GM10266 (cell line): ENCODE measurements at regions not wholly inside any gene's neighbourhood (a gene's known extent, or its start where the extent isn't known, plus 50 kb on each side); places are given as distances from the start of the nearest gene placed in this dataset.

Source experiments
- DNase-seq: peaks from one replicate; pipeline ENCODE4 v3.0.0; 2012; ENCODE audit errors: extremely low spot score
- TF ChIP-seq, protein P1 (sequence below): IDR thresholded peaks from 2 replicates; pipeline ENCODE4 v1.5.1; 2012; ENCODE audit warnings: mild to moderate bottlenecking, low read depth; ENCODE audit not compliant: control insufficient read depth, insufficient read depth; ENCODE audit errors: missing control alignments

DNA sequence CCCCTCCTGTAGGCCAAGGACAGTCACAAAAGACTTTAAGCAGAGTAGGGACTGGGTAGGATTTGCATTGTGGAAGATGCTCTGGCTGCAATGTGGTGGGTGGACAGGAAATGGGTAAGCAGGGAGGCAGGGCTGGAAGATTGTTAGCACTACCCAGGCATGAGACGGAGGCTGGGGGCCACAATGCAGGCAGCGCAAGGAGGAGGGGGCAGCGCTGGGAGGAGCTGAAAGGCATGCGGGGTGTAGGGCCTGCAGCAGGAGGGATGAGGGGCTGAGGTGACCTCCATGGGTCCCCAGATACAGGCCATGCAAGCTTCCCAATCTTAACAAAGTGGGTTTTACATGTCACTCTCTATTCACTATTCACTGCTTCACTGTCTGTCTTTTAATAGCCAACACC lies 213.1 kb downstream of the CXCL12 start:
- TF ChIP-seq, protein P1, sequence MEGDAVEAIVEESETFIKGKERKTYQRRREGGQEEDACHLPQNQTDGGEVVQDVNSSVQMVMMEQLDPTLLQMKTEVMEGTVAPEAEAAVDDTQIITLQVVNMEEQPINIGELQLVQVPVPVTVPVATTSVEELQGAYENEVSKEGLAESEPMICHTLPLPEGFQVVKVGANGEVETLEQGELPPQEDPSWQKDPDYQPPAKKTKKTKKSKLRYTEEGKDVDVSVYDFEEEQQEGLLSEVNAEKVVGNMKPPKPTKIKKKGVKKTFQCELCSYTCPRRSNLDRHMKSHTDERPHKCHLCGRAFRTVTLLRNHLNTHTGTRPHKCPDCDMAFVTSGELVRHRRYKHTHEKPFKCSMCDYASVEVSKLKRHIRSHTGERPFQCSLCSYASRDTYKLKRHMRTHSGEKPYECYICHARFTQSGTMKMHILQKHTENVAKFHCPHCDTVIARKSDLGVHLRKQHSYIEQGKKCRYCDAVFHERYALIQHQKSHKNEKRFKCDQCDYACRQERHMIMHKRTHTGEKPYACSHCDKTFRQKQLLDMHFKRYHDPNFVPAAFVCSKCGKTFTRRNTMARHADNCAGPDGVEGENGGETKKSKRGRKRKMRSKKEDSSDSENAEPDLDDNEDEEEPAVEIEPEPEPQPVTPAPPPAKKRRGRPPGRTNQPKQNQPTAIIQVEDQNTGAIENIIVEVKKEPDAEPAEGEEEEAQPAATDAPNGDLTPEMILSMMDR, result no peak
- no peak for DNase-seq

DNA sequence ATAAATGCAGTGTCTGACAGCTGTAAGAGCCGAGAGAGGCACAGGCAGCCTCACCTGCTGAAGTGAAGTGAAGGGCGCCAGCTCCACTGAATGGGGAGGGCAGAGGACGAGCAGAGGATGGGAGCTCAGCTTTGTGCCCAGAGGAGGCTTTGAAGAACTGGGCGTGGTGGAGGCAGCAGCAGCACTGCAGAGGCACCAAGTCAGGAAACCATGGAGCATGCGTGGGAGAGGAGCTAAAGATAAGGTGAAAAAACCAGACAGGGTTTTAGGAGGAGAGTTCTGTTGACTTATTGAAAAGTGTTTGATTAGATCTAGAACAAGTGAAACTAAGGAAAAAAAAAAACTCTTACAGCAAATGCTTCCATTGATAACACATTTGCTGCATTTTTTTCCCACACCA lies 216.4 kb downstream of the CXCL12 start:
- DNase-seq, result no peak
- TF ChIP-seq, protein P1, result no peak

DNA sequence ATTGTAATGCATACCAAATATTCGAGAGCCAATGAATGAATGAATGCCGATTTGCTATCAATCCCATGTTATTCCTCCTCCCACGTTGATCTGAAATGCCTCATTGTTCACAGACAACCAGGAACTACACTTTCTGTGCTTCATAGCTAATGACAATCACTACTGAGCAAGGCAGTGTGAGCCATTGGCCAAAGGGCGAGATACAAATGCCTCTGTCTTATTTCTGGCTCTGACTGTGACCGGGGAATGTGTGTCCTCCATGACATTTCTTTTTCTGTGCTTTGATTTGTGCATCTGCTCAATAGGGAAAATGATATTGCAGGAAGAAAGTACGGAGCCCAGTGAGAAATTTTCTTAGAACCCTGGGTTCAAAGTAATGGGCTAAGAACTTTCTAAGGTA lies 217.1 kb downstream of the CXCL12 start:
- TF ChIP-seq, protein P1, result no peak
- no peak for DNase-seq

DNA sequence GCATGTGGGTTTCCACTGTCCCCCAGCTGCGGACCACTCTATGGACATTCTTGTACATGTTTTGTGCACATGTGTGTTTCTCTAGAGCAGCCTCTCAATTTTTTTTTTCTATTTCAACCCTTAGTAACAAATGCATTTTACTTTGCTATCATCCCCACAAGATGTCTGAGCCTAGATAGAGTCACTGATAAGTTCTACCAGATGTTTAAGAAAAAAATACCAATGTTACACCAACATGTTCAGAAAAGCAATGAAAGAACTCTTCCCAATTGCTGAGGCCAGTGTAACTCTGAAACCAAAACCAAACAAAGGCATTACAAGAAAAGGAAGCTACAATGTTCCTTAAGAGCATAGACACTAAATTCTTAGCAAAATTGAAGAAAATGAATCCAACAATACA lies 218.5 kb downstream of the CXCL12 start:
- TF ChIP-seq, protein P1, result no peak
- DNase-seq, result no peak

DNA sequence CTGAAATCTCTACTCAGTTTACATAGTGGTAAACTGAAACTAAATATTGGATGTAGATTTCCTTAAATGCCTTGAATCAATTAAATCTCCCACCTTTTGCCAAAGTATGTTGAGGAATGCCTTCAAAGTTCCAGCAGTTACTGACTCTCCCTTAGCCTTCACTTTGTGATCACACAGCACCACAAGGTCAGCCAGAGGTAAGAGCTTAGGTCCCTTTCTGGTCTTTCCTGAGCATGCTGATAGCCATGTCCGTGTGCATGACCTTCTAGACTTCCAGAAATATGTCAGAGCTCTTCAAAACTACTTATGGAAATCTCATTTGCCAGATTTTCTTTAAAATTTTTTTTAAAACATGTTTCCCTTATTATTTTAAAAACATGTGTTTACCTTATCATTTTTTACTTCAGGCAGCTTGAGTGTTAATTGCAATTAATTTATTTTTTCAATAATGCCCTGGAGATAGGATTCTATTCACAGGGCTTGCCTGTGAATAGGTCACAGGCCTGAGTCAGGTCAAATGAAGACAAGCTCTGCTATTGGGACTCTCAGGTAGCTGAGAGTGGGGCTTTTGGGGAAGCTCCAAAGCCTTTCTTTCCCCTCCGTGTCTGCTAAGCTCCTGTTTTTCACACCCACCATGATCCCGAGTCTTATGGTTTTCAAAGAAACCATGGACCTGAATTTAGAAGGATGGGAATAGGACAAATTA lies 220.5 kb downstream of the CXCL12 start:
- TF ChIP-seq, protein P1, result no peak
- no peak for DNase-seq

DNA sequence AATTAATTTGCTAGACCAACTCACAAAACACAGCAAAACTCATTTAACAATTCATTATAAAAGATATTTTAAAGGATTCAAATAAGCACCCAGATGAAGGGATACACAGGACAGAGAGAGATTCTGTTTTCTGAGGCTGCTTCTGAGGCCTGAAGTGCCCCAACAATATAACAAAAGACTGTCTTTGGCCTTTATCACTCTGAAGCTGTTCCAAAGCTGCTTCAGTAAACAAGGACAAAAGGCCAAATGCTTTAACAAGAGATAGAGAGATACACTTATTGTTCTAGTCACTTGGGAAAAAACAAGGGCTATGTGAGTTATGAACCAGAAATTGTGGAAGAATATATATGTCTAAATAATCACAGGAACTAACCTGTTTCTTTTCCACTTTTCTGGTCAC lies 223.7 kb downstream of the CXCL12 start:
- no peak for DNase-seq
- TF ChIP-seq, protein P1, result no peak

DNA sequence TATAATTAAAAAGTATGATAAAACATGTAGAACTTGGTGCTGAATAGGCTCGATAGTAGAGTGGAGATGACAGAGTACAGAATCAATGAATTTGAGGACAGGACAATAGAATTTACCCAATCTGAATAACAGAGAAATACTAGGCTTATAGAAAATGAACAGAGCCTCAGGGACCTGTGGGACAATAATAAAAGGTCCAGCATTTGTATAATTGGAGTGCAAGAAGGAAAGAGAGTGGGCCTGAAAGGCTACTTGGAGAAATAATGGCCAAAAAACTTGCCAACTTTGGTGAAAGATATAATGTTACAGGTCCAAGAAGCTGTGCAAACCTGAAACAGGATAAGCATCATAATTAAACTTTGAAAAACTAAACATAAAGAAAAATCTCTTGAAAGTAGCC lies 227.3 kb downstream of the CXCL12 start:
- TF ChIP-seq, protein P1, result no peak
- DNase-seq, result no peak
